ENCODE measurements at regions not wholly inside any gene's neighbourhood (a gene's known extent, or its start where the extent isn't known, plus 50 kb on each side); places are given as distances from the start of the nearest gene placed in this dataset.

DNA sequence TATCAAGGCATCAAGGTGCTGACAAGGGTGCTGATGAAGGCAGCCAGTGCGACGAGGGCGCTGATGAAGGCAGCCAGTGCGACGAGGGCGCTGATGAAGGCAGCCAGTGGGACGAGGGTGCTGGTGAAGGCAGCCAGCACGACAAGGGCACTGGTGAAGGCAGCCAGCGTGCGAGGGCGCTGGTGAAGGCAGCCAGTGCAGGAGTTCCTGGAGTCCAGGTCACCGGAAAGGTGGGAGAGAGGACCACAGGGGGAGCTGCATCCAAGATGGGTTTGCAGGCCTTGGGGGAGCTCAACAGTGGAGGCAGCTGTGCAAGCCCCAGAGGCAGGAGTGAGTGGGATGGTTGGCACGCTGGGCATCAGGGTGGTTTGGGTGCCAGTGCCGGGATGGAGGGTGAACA lies 176.3 kb downstream of the TBXT start:
- TF ChIP-seq, protein P1, sequence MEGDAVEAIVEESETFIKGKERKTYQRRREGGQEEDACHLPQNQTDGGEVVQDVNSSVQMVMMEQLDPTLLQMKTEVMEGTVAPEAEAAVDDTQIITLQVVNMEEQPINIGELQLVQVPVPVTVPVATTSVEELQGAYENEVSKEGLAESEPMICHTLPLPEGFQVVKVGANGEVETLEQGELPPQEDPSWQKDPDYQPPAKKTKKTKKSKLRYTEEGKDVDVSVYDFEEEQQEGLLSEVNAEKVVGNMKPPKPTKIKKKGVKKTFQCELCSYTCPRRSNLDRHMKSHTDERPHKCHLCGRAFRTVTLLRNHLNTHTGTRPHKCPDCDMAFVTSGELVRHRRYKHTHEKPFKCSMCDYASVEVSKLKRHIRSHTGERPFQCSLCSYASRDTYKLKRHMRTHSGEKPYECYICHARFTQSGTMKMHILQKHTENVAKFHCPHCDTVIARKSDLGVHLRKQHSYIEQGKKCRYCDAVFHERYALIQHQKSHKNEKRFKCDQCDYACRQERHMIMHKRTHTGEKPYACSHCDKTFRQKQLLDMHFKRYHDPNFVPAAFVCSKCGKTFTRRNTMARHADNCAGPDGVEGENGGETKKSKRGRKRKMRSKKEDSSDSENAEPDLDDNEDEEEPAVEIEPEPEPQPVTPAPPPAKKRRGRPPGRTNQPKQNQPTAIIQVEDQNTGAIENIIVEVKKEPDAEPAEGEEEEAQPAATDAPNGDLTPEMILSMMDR (IDR thresholded peaks at IDR 0.05; ENCODE audit: insufficient read depth, low read length, severe bottlenecking), result no peak
- FAIRE-seq (no peak), DNase-seq (ENCODE audit: low read depth) (no peak)
- Histone ChIP-seq H3K36me3 (ENCODE audit: control insufficient read depth, insufficient read depth, low read length) (no peaks in the 10 kb centered on the region), H3K27me3 (ENCODE audit: control insufficient read depth, insufficient read depth, low read length) (peaks cover 1% of the 10 kb centered on the region), H3K4me3 (ENCODE audit: low read depth, low read length) (no peak overlapping the region)

GRCh38 chr6:165990216-165990615 lies 177.4 kb downstream of the TBXT start:
- no peak for FAIRE-seq
- no peaks in the 10 kb centered on the region for H3K36me3 ChIP-seq (ENCODE audit: control insufficient read depth, insufficient read depth, low read length)
- H3K27me3 ChIP-seq (ENCODE audit: control insufficient read depth, insufficient read depth, low read length), result peaks cover 1% of the 10 kb centered on the region
- TF ChIP-seq, protein P1 (IDR thresholded peaks at IDR 0.05; ENCODE audit: insufficient read depth, low read length, severe bottlenecking), result no peak
- no peak overlapping the region for H3K4me3 ChIP-seq (ENCODE audit: low read depth, low read length)
- DNase-seq (ENCODE audit: low read depth), result no peak

DNA sequence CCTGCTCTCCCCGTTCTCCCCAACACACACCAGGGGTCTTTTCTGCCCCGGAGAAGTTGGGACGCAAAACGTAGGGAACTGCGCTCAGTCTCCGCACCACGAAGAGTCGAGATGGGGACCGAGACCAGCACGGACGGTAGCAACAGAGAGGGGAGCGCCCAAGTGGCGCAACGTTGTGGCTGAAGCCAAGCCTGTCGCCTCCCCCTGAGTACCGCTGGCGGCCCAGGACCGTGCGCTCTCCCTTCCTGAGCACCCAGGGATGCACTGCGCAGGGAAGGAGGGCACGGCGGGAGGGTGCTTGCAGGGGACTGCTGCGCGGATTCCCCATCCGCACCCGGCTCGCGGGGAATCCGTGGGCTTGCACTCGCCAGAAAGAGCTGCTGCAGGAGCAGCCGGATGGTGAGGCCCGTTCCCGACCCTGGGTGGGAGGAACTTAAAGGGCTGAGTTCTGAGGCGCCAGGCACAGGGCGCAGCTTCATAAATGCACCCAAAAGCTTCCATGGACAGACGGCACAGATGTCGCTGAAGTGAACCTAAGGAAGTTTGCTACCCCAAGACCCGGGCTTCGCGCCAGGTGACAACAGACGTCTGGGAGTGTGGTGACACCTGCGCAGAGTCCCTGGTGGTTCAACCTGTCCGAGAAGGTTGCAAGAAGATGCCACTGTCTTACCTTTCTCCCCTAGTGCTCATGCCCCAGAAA lies 178.7 kb downstream of the TBXT start:
- TF ChIP-seq, protein P1 (IDR thresholded peaks at IDR 0.05; ENCODE audit: insufficient read depth, low read length, severe bottlenecking), result no peak
- H3K36me3 ChIP-seq (ENCODE audit: control insufficient read depth, insufficient read depth, low read length), result no peaks in the 10 kb centered on the region
- no peak overlapping the region for H3K4me3 ChIP-seq (ENCODE audit: low read depth, low read length)
- peaks cover 1% of the 10 kb centered on the region for H3K27me3 ChIP-seq (ENCODE audit: control insufficient read depth, insufficient read depth, low read length)
- FAIRE-seq (no peak), DNase-seq (ENCODE audit: low read depth) (no peak)

DNA sequence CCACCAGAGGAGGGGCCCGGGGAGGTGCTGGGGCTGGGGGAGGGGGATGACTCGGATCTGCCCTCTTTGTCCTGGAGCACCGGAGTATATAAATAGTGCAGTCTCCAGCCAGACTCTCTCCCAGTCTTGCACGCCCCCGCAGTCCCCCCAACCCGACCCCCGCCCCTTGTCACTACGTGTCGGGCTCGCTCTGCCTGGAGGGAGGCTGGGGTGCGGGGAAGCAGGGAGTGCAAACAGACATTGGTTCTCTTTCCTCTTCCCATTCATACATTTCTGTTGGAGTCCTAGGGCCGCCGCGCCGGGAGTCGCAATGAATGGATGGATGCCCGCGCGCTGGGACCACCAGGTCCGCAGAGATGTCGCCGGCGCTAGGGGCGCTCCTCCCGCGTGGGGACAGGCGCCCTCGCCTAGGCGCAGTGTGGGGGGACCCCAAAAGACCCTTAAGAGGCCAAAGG lies 179.3 kb downstream of the TBXT start:
- DNase-seq (ENCODE audit: low read depth) (no peak), FAIRE-seq (no peak)
- no peak overlapping the region for H3K4me3 ChIP-seq (ENCODE audit: low read depth, low read length)
- TF ChIP-seq, protein P1 (IDR thresholded peaks at IDR 0.05; ENCODE audit: insufficient read depth, low read length, severe bottlenecking), result no peak
- peaks cover 1% of the 10 kb centered on the region for H3K27me3 ChIP-seq (ENCODE audit: control insufficient read depth, insufficient read depth, low read length)
- H3K36me3 ChIP-seq (ENCODE audit: control insufficient read depth, insufficient read depth, low read length), result no peaks in the 10 kb centered on the region

DNA sequence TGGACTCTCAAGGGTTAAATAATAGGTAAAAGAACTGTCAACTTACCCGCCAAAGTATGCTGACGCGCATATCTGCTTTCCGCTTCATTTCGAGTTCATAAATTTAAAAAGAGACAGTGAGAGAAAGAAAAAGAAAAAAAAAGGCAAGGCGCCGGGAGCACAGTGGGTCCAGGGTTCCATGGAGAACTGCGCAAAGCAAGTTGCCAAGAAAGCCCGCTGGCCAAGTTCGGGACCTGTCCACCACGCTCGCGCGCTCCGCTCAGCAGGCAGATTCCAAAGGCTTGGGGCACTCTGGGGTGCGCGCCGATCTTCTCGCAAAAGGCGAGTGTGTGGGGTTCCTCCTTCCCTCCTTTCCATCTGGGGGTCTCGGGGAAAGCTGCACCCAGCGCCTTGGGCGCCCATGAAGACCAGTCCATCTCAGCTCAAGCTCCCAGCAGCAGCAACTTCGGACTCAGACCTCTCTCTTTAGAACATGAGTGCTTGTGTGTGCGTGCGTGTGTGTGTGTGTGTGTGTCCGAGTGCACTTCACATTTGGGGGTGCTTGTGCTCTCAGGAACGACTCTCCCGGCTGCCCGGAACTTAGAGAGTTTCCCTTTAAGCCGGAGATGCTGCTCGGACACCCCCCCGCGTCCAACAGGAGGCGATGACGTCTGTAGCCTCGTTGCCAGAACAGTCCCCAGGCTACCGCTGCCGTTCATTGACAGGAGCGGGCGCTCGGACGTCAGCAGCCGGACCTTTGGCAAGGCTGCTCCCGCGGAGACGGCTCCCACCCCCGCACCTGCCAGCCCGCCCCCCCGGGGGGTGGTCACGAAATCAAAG lies 180.0 kb downstream of the TBXT start:
- FAIRE-seq (no peak), DNase-seq (ENCODE audit: low read depth) (no peak)
- no peaks in the 10 kb centered on the region for H3K36me3 ChIP-seq (ENCODE audit: control insufficient read depth, insufficient read depth, low read length)
- TF ChIP-seq, protein P1 (IDR thresholded peaks at IDR 0.05; ENCODE audit: insufficient read depth, low read length, severe bottlenecking), result no peak
- no peak overlapping the region for H3K4me3 ChIP-seq (ENCODE audit: low read depth, low read length)
- H3K27me3 ChIP-seq (ENCODE audit: control insufficient read depth, insufficient read depth, low read length), result peaks cover 1% of the 10 kb centered on the region
